K562 (cell line): ENCODE measurements at regions not wholly inside any gene's neighbourhood (a gene's known extent, or its start where the extent isn't known, plus 50 kb on each side); places are given as distances from the start of the nearest gene placed in this dataset.

ENCODE experiments used
- ATAC-seq: fragments of 200-7000 bp; cut with Tn5 transposase; 3 replicates; pipeline ENCODE4 v1.9.1; 2020; ENCODE audit warnings: moderate library complexity
- BruUV-seq: library from RNA; stranded (reverse); fragments of 400-500 nt; replicated peaks from 2 replicates; lab custom pipeline; 2021; lab: Mats Ljungman, UMichigan
- CTCF ChIA-PET: fragments of 300-600 bp; formaldehyde crosslinking; extraction: SDS; loops from one replicate; lab custom pipeline; 2021; ENCODE audit warnings: low intra/inter-chr PET ratio; lab: Yijun Ruan, JAX
- POLR2A ChIA-PET: fragments of 300-600, 350-650 bp; sonication (Branson Sonifier 250); formaldehyde crosslinking; extraction: SDS; loops from one replicate; lab custom pipeline; 2021; ENCODE audit warnings: antibody characterized with exemption, inconsistent platforms; lab: Yijun Ruan, JAX
- DNase-seq, 4 experiments: peaks; one replicate each; pipeline versions ENCODE4 v3.0.0 to v3.0.0-alpha.2; 2011 to 2018; ENCODE audit warnings: low spot score in 3 of 4, mixed read lengths in 3 of 4; ENCODE audit errors: extremely low read depth in 1 of 4
- FAIRE-seq: peaks from 2 replicates; lab custom pipeline; 2011; peaks lifted over from hg19 to GRCh38; lab: Jason Lieb, UNC
- H2AFZ ChIP-seq: 2 replicates; pipeline ENCODE4 v1.6.0; 2011; ENCODE audit warnings: low read depth, low read length, control low read depth, inconsistent platforms
- H3K27ac ChIP-seq: fragments of 200-600 bp; 3 replicates; pipeline ENCODE4 v1.8.0; 2011; ENCODE audit warnings: low read depth, mild to moderate bottlenecking, control low read depth, inconsistent platforms, low read length, moderate library complexity, mixed read lengths; ENCODE audit errors: extremely low read depth
- H3K27me3 ChIP-seq, 2 experiments: fragments of 300-600 bp in 1 of 2; 2 replicates in 1 of 2; 3 replicates in 1 of 2; pipeline versions ENCODE4 v1.6.0 to v1.8.0; 2011; ENCODE audit warnings: inconsistent platforms in 2 of 2, low read length in 2 of 2, mild to moderate bottlenecking in 1 of 2, mixed read lengths in 1 of 2, moderate library complexity in 1 of 2; ENCODE audit not compliant: control insufficient read depth in 2 of 2, insufficient read depth in 2 of 2
- H3K36me3 ChIP-seq: fragments of 300-600 bp; 3 replicates; pipeline ENCODE4 v1.8.0; 2011; ENCODE audit warnings: mild to moderate bottlenecking, low read length, inconsistent platforms; ENCODE audit not compliant: control insufficient read depth, insufficient read depth
- H3K4me1 ChIP-seq, 2 experiments: fragments of 200-600 bp in 1 of 2; replicated peaks in 1 of 2; 2 replicates in 1 of 2; 3 replicates in 1 of 2; pipeline versions ENCODE4 v1.5.1 to v1.8.0; 2011; ENCODE audit warnings: inconsistent platforms in 2 of 2, low read length in 2 of 2, mild to moderate bottlenecking in 1 of 2, mixed read lengths in 1 of 2, moderate library complexity in 1 of 2; ENCODE audit not compliant: control insufficient read depth in 2 of 2, insufficient read depth in 2 of 2
- H3K4me2 ChIP-seq: 2 replicates; pipeline ENCODE4 v1.6.1; 2011; ENCODE audit warnings: low read length, control low read depth, inconsistent platforms, mixed read lengths; ENCODE audit not compliant: insufficient read depth
- H3K4me3 ChIP-seq: fragments of 200-600 bp; sonication (generic), shearing (Covaris generic); 2 replicates; pipeline ENCODE4 v1.5.1; 2016; ENCODE audit warnings: control low read depth, inconsistent platforms
- H3K79me2 ChIP-seq: fragments of 200-600 bp; 3 replicates; pipeline ENCODE4 v1.8.0; 2011; ENCODE audit warnings: low read length, inconsistent platforms; ENCODE audit not compliant: control insufficient read depth, insufficient read depth
- H3K9ac ChIP-seq, 2 experiments: 2 replicates each; pipeline versions ENCODE4 v1.6.0 to v1.6.1; 2011; ENCODE audit warnings: low read depth in 2 of 2, low read length in 2 of 2, control low read depth in 1 of 2, inconsistent platforms in 1 of 2, mild to moderate bottlenecking in 1 of 2, mixed read lengths in 1 of 2; ENCODE audit not compliant: insufficient read depth in 1 of 2
- H3K9me1 ChIP-seq: one replicate; pipeline ENCODE4 v1.6.0; 2011; ENCODE audit warnings: inconsistent platforms, mild to moderate bottlenecking, low read length, moderate library complexity; ENCODE audit not compliant: control insufficient read depth, insufficient read depth
- H3K9me3 ChIP-seq: replicated peaks from 2 replicates; pipeline ENCODE4 v1.5.1; 2011; ENCODE audit warnings: low read depth, low read length, inconsistent platforms; ENCODE audit not compliant: control insufficient read depth, insufficient read depth
- H4K20me1 ChIP-seq: replicated peaks from 2 replicates; pipeline ENCODE4 v1.6.1; 2011; ENCODE audit warnings: low read length, inconsistent platforms, mixed read lengths; ENCODE audit not compliant: control insufficient read depth, insufficient read depth
- CTCFL ChIP-seq: IDR thresholded peaks from 2 replicates; pipeline ENCODE4 v1.6.1; 2011; ENCODE audit warnings: borderline replicate concordance, low read depth, mild to moderate bottlenecking, moderate library complexity, low read length; ENCODE audit not compliant: insufficient read depth, poor library complexity, severe bottlenecking
- DLX4 ChIP-seq: fragments of 250-450 bp; sonication (Bioruptor Pico); IDR thresholded peaks from 2 replicates; pipeline ENCODE4 v1.6.1; 2021; ENCODE audit warnings: mild to moderate bottlenecking
- ELK3 ChIP-seq: fragments of 450-650 bp; formaldehyde crosslinking; IDR thresholded peaks from 2 replicates; pipeline ENCODE4 v1.4.0; 2020; ENCODE audit warnings: mild to moderate bottlenecking
- ETV6 ChIP-seq, 3 experiments: fragments of 150-350 bp in 1 of 3; sonication (generic) in 1 of 3; formaldehyde crosslinking in 1 of 3; IDR thresholded peaks; 2 replicates each; pipeline versions ENCODE4 v1.6.1 to v1.8.0; 2014 to 2022; ENCODE audit warnings: borderline replicate concordance in 2 of 3, low read depth in 2 of 3, antibody characterized with exemption in 1 of 3, low read length in 1 of 3, mild to moderate bottlenecking in 1 of 3, missing genetic modification reagents in 1 of 3
- MCM7 ChIP-seq, 2 experiments: fragments of 450-650 bp; IDR thresholded peaks; 2 replicates each; pipeline ENCODE4 v1.6.1; 2016 to 2018
- NR2C1 ChIP-seq, 2 experiments: fragments of 450-650 bp; IDR thresholded peaks; 2 replicates each; pipeline ENCODE4 v1.6.1; 2017; ENCODE audit warnings: mild to moderate bottlenecking in 2 of 2, antibody characterized with exemption in 1 of 2, inconsistent platforms in 1 of 2, missing compliant biosample characterization in 1 of 2, missing genetic modification characterization in 1 of 2
- SAFB ChIP-seq: fragments of 200-400 bp; formaldehyde crosslinking; IDR thresholded peaks from 2 replicates; pipeline ENCODE4 v1.6.1; 2017; ENCODE audit warnings: low read depth, low read length, borderline replicate concordance
- ZFX ChIP-seq: sonication (generic); formaldehyde crosslinking; IDR thresholded peaks from 2 replicates; pipeline ENCODE4 v1.8.0; 2022; ENCODE audit warnings: mild to moderate bottlenecking, missing genetic modification reagents, moderate library complexity
- ZNF232 ChIP-seq: sonication (generic); formaldehyde crosslinking; IDR thresholded peaks from 2 replicates; pipeline ENCODE4 v1.8.0; 2022; ENCODE audit warnings: mild to moderate bottlenecking, missing genetic modification reagents
- ZNF609 ChIP-seq: sonication (generic); formaldehyde crosslinking; IDR thresholded peaks from 2 replicates; pipeline ENCODE4 v1.8.1; 2023; ENCODE audit warnings: missing genetic modification reagents, mild to moderate bottlenecking, borderline replicate concordance
- ZNF695 ChIP-seq: fragments of 450-650 bp; formaldehyde crosslinking; IDR thresholded peaks from 2 replicates; pipeline ENCODE4 v1.4.0; 2020; ENCODE audit warnings: mild to moderate bottlenecking, moderate library complexity
- ZNF764 ChIP-seq: fragments of 250-450 bp; sonication (Bioruptor Pico); IDR thresholded peaks from 2 replicates; pipeline ENCODE4 v1.4.0; 2020; ENCODE audit warnings: low read depth, mild to moderate bottlenecking, moderate library complexity
- ZNF77 ChIP-seq: fragments of 250-450 bp; sonication (Bioruptor Pico); IDR thresholded peaks from 2 replicates; pipeline ENCODE4 v1.5.0; 2020
- ZNF785 ChIP-seq: fragments of 250-450 bp; sonication (Bioruptor Pico); IDR thresholded peaks from 2 replicates; pipeline ENCODE4 v1.4.0; 2020; ENCODE audit warnings: mild to moderate bottlenecking
- ZSCAN29 ChIP-seq: fragments of 450-650 bp; IDR thresholded peaks from 2 replicates; pipeline ENCODE4 v1.6.1; 2017
- WGBS: fragments of 100-300 bp; shearing (Covaris generic); methylation state at CpG from one replicate; pipeline ENCODE4 v1.1.6; 2016; ENCODE audit warnings: low coverage, mixed read lengths; ENCODE audit not compliant: insufficient coverage; ENCODE audit errors: missing lambda C conversion rate; 5-methylcytosine and 5-hydroxymethylcytosine counted together
- in situ Hi-C: fragments of 300-500 bp; cut with MboI; formaldehyde crosslinking; loops from 4 replicates; pipeline ENCODE4 v1.15.0; 2018; ENCODE audit warnings: inconsistent platforms, mixed read lengths
- intact Hi-C: fragments of 100-400 bp; cut with micrococcal nuclease; formaldehyde crosslinking; loops from 2 replicates; pipeline ENCODE4 v1.14.2; 2022

- CTCF ChIA-PET = no interaction called here
- POLR2A ChIA-PET = no interaction called here
- TF ChIP-seq NR2C1 (IDR thresholded peaks at IDR 0.05) (no peak), NR2C1 (tag; IDR thresholded peaks at IDR 0.05) (no peak), ZNF785 (no peak), ZNF609 (CRISPR knock-in tag) (no peak), ZFX (CRISPR knock-in tag) (no peak), DLX4 (CRISPR knock-in tag) (no peak), ZNF232 (CRISPR knock-in tag) (no peak), ZNF764 (CRISPR knock-in tag) (no peak), ZSCAN29 (no peak), SAFB (no peak), MCM7 (IDR thresholded peaks at IDR 0.05) (no peak), ELK3 (CRISPR knock-in tag) (no peak), CTCFL (no peak), ZNF695 (no peak), ETV6 (IDR thresholded peaks at IDR 0.05; ENCODE audit: borderline replicate concordance in 1 of 2, low read depth in 2 of 2, low read length in 1 of 2) (no peak), ETV6 (CRISPR knock-in tag; IDR thresholded peaks at IDR 0.05; ENCODE audit: borderline replicate concordance) (no peak), ZNF77 (CRISPR knock-in tag) (no peak)
Measured at GRCh38 chr3:74532446-74532845, 82.0 kb downstream of the CNTN3 start.

More at GRCh38 chr3:74532446-74532845, 82.0 kb downstream of the CNTN3 start:
- H2AFZ ChIP-seq = no peak overlapping the region
- no peaks in the 10 kb centered on the region for H3K36me3 ChIP-seq
- no peaks in the 10 kb centered on the region; the same call in 1 of the 2 replicates for H3K9me3 ChIP-seq
- no peaks in the 10 kb centered on the region for H3K9me1 ChIP-seq
- BruUV-seq = no TSS peak
- ATAC-seq = no peak
- H3K27ac ChIP-seq = no peak overlapping the region
- FAIRE-seq = no peak
- intact Hi-C loops (no loop called here), in situ Hi-C loops (no loop called here)
- H3K9ac ChIP-seq = no peak overlapping the region
- no peaks in the 10 kb centered on the region for H3K4me1 ChIP-seq
- no peaks in the 10 kb centered on the region for H4K20me1 ChIP-seq
- DNase-seq = no peak
- H3K79me2 ChIP-seq = no peaks in the 10 kb centered on the region
- H3K4me2 ChIP-seq = no peak overlapping the region
- H3K4me3 ChIP-seq = no peak overlapping the region
- H3K27me3 ChIP-seq = no peaks in the 10 kb centered on the region
- 0% methylated on average over 3 of the region's 4 CpGs for WGBS
